ENCODE measurements at regions not wholly inside any gene's neighbourhood (a gene's known extent, or its start where the extent isn't known, plus 50 kb on each side); places are given as distances from the start of the nearest gene placed in this dataset.

DNA sequence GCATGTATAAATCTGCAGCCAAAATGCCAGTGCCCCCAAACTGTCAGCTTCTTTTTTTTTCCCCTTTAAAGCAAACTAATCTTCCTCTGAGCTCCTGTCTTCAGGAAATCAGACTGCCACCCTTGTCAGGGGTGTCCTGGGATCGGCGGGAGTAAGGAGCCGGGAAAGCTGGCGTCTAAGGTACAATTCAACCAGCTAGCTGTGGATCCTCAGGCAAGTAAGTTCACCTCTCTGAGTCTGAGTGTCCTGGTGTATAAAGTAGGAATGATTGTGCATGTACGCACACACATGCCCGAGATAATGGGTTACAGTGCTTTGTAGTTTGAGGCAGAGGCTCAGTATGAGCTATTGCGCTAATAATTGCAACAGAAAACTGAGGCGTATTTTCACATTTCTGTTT lies 98.3 kb downstream of the ANKRD60 start:
- no peaks in the 10 kb centered on the region for H3K9me1 ChIP-seq (replicated peaks; ENCODE audit: control insufficient read depth, extremely low read depth, insufficient read depth, low read length)
- H3K9me3 ChIP-seq (replicated peaks; ENCODE audit: control insufficient read depth, insufficient read depth, low read length) = no peaks in the 10 kb centered on the region
- H3K79me2 ChIP-seq (ENCODE audit: control insufficient read depth, insufficient read depth, low read length) = no peaks in the 10 kb centered on the region
- no peak for DNase-seq (ENCODE audit: low read depth, low spot score)
- H3K27ac ChIP-seq (ENCODE audit: insufficient read depth, low read depth, low read length) = no peak overlapping the region
- ChIA-PET POLR2A (no interaction called here), CTCF (interaction anchor here (1.2 kb wide), 1 partner anchor 32 kb away, joined by 4 read pairs; no protein-coding TSS in a partner anchor)
- dilution Hi-C loops (cut with MboI; ENCODE audit: extremely low pct_ligation_motif_present, low sequenced_read_pairs) (no loop called here), intact Hi-C loops (cut with micrococcal nuclease) (no loop called here)
- no peak for FAIRE-seq
- H4K20me1 ChIP-seq (replicated peaks; ENCODE audit: control insufficient read depth, extremely low read depth, insufficient read depth, low read length) = no peaks in the 10 kb centered on the region
- H3K4me2 ChIP-seq (ENCODE audit: insufficient read depth, low read length) = no peak overlapping the region
- TF ChIP-seq MYC (IDR thresholded peaks at IDR 0.05; ENCODE audit: low read depth, low read length) (no peak), FOS (IDR thresholded peaks at IDR 0.05; ENCODE audit: borderline replicate concordance, insufficient read depth, low read length) (no peak)
- TF ChIP-seq, protein P1, sequence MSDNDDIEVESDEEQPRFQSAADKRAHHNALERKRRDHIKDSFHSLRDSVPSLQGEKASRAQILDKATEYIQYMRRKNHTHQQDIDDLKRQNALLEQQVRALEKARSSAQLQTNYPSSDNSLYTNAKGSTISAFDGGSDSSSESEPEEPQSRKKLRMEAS (IDR thresholded peaks at IDR 0.05; ENCODE audit: insufficient read depth, insufficient read length) = no peak
- no peaks in the 10 kb centered on the region for H3K36me3 ChIP-seq (ENCODE audit: control insufficient read depth in 2 of 2, extremely low read depth in 1 of 2, insufficient read depth in 2 of 2, low read length in 2 of 2)
- no peak overlapping the region for H3K4me3 ChIP-seq (replicated peaks in 1 of 3; ENCODE audit: insufficient read depth in 1 of 3, low read depth in 1 of 3, low read length in 3 of 3)
- no TSS peak for BruUV-seq (replicated peaks)
- peaks cover 7% of the 10 kb centered on the region for H3K4me1 ChIP-seq (ENCODE audit: control insufficient read depth, extremely low read depth, insufficient read depth, low read length)
- H3K9ac ChIP-seq (replicated peaks; ENCODE audit: extremely low read depth, insufficient read depth, low read length) = no peak overlapping the region
- H3K27me3 ChIP-seq (ENCODE audit: control insufficient read depth in 2 of 2, insufficient read depth in 2 of 2, low read length in 2 of 2) = peaks cover 28 to 37% of the 10 kb centered on the region in 2 experiments
- no peak overlapping the region for H2AFZ ChIP-seq (ENCODE audit: low read depth, low read length)

DNA sequence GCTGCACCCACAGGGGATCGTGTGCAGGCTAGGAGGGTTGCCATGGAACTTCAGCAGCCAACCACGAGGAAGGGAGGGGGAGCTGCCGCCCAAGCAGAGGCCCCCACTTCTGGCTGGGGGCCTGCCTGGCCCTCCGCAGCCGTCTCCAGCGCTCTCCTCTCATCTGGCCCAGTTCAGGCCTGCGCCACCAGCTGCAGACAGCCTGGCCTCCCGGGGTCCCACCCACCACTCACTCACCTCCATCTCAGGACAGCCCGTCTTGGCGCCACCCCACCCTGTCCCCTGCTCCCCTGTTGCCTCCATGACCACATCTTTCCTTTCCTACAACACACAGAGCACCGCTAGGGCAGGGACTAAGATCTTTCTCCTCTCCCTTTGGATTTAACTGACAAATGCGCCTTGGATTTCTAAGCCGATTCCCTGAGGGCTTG lies 98.7 kb downstream of the ANKRD60 start:
- intact Hi-C loops (cut with micrococcal nuclease) (no loop called here), dilution Hi-C loops (cut with MboI; ENCODE audit: extremely low pct_ligation_motif_present, low sequenced_read_pairs) (no loop called here)
- no peak overlapping the region for H3K4me2 ChIP-seq (ENCODE audit: insufficient read depth, low read length)
- no peaks in the 10 kb centered on the region for H3K36me3 ChIP-seq (ENCODE audit: control insufficient read depth in 2 of 2, extremely low read depth in 1 of 2, insufficient read depth in 2 of 2, low read length in 2 of 2)
- POLR2A ChIA-PET = no interaction called here
- TF ChIP-seq EZH2 (IDR thresholded peaks at IDR 0.05; ENCODE audit: borderline replicate concordance, low read depth, low read length, severe bottlenecking) = no peak
- TF ChIP-seq JUN (IDR thresholded peaks at IDR 0.05; ENCODE audit: borderline replicate concordance, insufficient read depth, insufficient read length, low read depth) = no peak
- TF ChIP-seq, protein P1 (IDR thresholded peaks at IDR 0.05; ENCODE audit: insufficient read depth, insufficient read length) = no peak
- no peak for TF ChIP-seq MYC (IDR thresholded peaks at IDR 0.05; ENCODE audit: low read depth, low read length)
- TF ChIP-seq POLR2A (IDR thresholded peaks at IDR 0.05; ENCODE audit: low read depth, low read length) = no peak
- TF ChIP-seq, protein P2, sequence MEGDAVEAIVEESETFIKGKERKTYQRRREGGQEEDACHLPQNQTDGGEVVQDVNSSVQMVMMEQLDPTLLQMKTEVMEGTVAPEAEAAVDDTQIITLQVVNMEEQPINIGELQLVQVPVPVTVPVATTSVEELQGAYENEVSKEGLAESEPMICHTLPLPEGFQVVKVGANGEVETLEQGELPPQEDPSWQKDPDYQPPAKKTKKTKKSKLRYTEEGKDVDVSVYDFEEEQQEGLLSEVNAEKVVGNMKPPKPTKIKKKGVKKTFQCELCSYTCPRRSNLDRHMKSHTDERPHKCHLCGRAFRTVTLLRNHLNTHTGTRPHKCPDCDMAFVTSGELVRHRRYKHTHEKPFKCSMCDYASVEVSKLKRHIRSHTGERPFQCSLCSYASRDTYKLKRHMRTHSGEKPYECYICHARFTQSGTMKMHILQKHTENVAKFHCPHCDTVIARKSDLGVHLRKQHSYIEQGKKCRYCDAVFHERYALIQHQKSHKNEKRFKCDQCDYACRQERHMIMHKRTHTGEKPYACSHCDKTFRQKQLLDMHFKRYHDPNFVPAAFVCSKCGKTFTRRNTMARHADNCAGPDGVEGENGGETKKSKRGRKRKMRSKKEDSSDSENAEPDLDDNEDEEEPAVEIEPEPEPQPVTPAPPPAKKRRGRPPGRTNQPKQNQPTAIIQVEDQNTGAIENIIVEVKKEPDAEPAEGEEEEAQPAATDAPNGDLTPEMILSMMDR (IDR thresholded peaks at IDR 0.05; ENCODE audit: extremely low read depth in 1 of 2, insufficient read depth in 1 of 2, low read depth in 1 of 2, low read length in 2 of 2) = no peak
- no peak for TF ChIP-seq GATA2 (IDR thresholded peaks at IDR 0.05; ENCODE audit: insufficient read depth, insufficient read length, low read depth, low read length)
- no peak for TF ChIP-seq POLR2AphosphoS5 (IDR thresholded peaks at IDR 0.05; ENCODE audit: insufficient read depth, low read depth, low read length)
- no peak for TF ChIP-seq FOS (IDR thresholded peaks at IDR 0.05; ENCODE audit: borderline replicate concordance, insufficient read depth, low read length)
- no TSS peak for BruUV-seq (replicated peaks)
- no peaks in the 10 kb centered on the region for H3K9me1 ChIP-seq (replicated peaks; ENCODE audit: control insufficient read depth, extremely low read depth, insufficient read depth, low read length)
- H3K9ac ChIP-seq (replicated peaks; ENCODE audit: extremely low read depth, insufficient read depth, low read length) = no peak overlapping the region
- H3K27me3 ChIP-seq (ENCODE audit: control insufficient read depth in 2 of 2, insufficient read depth in 2 of 2, low read length in 2 of 2) = peaks cover 23 to 35% of the 10 kb centered on the region in 2 experiments
- H2AFZ ChIP-seq (ENCODE audit: low read depth, low read length) = no peak overlapping the region
- no peaks in the 10 kb centered on the region for H3K9me3 ChIP-seq (replicated peaks; ENCODE audit: control insufficient read depth, insufficient read depth, low read length)
- H3K27ac ChIP-seq (ENCODE audit: insufficient read depth, low read depth, low read length) = no peak overlapping the region
- no peaks in the 10 kb centered on the region for H4K20me1 ChIP-seq (replicated peaks; ENCODE audit: control insufficient read depth, extremely low read depth, insufficient read depth, low read length)
- no peaks in the 10 kb centered on the region for H3K79me2 ChIP-seq (ENCODE audit: control insufficient read depth, insufficient read depth, low read length)
- CTCF ChIA-PET = no interaction called here
- H3K4me1 ChIP-seq (ENCODE audit: control insufficient read depth, extremely low read depth, insufficient read depth, low read length) = peaks cover 7% of the 10 kb centered on the region
- H3K4me3 ChIP-seq (replicated peaks in 1 of 3; ENCODE audit: insufficient read depth in 1 of 3, low read depth in 1 of 3, low read length in 3 of 3) = no peak overlapping the region
- FAIRE-seq = no peak
- DNase-seq (ENCODE audit: low read depth, low spot score) = no peak
